AG04450 (cell line): ENCODE measurements at regions not wholly inside any gene's neighbourhood (a gene's known extent, or its start where the extent isn't known, plus 50 kb on each side); places are given as distances from the start of the nearest gene placed in this dataset.

ENCODE experiments used
- CTCF ChIA-PET: fragments of 300-600, 350-600 bp; formaldehyde crosslinking; extraction: SDS; loops from one replicate; lab custom pipeline; 2022; ENCODE audit warnings: antibody characterized with exemption, inconsistent platforms; lab: Charles Lee
- POLR2A ChIA-PET: fragments of 350-600 bp; formaldehyde crosslinking; extraction: SDS; loops from one replicate; lab custom pipeline; 2021; ENCODE audit warnings: antibody characterized with exemption, inconsistent platforms; lab: Yijun Ruan, JAX
- DNase-seq: peaks from one replicate; pipeline ENCODE4 v3.0.0-alpha.2; 2011; ENCODE audit warnings: low read depth, low spot score
- H3K27ac ChIP-seq: one replicate; pipeline ENCODE4 v1.5.1; 2012; ENCODE audit warnings: low read depth, low read length, control low read depth
- H3K27me3 ChIP-seq: one replicate; pipeline ENCODE4 v1.6.0; 2012; ENCODE audit warnings: low read length; ENCODE audit not compliant: control insufficient read depth, insufficient read depth
- H3K4me3 ChIP-seq: 2 replicates; pipeline ENCODE4 v1.5.1; 2011; ENCODE audit warnings: mild to moderate bottlenecking, low read depth, low read length, control low read depth
- H3K9me3 ChIP-seq: 2 replicates; pipeline ENCODE4 v1.5.1; 2012; ENCODE audit warnings: low read length; ENCODE audit not compliant: control insufficient read depth, insufficient read depth
- TF ChIP-seq, protein P1 (sequence below): IDR thresholded peaks from 2 replicates; pipeline ENCODE4 v1.5.1; 2011; ENCODE audit warnings: low read depth, low read length, control low read depth, inconsistent platforms

DNA sequence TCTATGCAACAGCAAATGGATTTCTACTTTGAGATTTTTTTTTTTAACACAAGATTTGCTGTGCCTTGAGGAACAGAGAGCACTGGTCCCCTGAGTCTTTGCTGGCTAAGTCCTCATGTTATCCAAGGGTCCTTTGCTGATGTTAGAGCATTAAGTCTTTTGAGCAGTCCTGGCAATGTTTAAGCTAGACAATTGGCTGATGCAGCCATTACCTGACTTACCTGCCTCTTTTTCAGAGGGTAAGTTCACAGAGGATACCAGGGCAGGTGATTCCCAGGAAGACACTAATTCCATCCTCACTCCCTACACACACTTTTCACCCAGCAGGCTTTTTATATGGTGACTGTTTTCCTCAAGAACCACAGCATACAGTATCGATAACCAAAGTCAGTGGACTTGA lies 337.7 kb downstream of the HDGFL1 start:
- TF ChIP-seq, protein P1, sequence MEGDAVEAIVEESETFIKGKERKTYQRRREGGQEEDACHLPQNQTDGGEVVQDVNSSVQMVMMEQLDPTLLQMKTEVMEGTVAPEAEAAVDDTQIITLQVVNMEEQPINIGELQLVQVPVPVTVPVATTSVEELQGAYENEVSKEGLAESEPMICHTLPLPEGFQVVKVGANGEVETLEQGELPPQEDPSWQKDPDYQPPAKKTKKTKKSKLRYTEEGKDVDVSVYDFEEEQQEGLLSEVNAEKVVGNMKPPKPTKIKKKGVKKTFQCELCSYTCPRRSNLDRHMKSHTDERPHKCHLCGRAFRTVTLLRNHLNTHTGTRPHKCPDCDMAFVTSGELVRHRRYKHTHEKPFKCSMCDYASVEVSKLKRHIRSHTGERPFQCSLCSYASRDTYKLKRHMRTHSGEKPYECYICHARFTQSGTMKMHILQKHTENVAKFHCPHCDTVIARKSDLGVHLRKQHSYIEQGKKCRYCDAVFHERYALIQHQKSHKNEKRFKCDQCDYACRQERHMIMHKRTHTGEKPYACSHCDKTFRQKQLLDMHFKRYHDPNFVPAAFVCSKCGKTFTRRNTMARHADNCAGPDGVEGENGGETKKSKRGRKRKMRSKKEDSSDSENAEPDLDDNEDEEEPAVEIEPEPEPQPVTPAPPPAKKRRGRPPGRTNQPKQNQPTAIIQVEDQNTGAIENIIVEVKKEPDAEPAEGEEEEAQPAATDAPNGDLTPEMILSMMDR, result no peak
- CTCF ChIA-PET, result interaction anchor here (0.5 kb wide), 1 partner anchor 1300 kb away, joined by 3 read pairs; no protein-coding TSS in a partner anchor
- no peak overlapping the region for H3K27ac ChIP-seq

GRCh38 chr6:22910370-22910769 lies 341.0 kb downstream of the HDGFL1 start:
- POLR2A ChIA-PET, result no interaction called here
- no peak for DNase-seq
- Histone ChIP-seq H3K27me3 (no peaks in the 10 kb centered on the region), H3K9me3 (no peaks in the 10 kb centered on the region; the same call in 1 of the 2 replicates), H3K4me3 (no peak overlapping the region), H3K27ac (no peak overlapping the region)
- TF ChIP-seq, protein P1, result no peak
- CTCF ChIA-PET, result no interaction called here

More for the DNA sequence above, 337.7 kb downstream of the HDGFL1 start:
- no peaks in the 10 kb centered on the region for H3K27me3 ChIP-seq
- POLR2A ChIA-PET, result interaction anchor here (0.7 kb wide), 1 partner anchor 386 kb away, joined by 3 read pairs; no protein-coding TSS in a partner anchor
- no peak for DNase-seq
- H3K9me3 ChIP-seq, result no peaks in the 10 kb centered on the region; the same call in 1 of the 2 replicates
- H3K4me3 ChIP-seq, result no peak overlapping the region

DNA sequence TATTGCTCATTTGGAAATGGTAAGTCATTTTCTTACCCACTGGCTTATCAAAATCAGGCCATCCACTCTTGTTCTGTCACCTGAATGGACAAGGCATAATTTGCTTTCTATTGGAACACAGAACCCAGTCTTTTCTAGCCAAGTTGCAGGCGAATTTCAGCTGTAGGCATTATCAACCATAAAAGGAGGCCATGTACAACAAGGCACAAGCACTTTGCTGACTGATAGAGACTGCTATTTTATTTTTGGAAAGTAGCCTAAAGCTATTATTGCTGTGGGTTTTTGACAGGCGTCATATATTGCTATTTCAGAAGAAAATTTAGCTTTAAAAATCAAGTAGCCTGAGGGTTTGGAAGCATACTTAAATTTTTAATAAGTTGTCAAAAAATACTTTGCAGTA lies 344.2 kb downstream of the HDGFL1 start:
- H3K27ac ChIP-seq, result no peak overlapping the region
- CTCF ChIA-PET, result no interaction called here
- H3K9me3 ChIP-seq, result no peaks in the 10 kb centered on the region; the same call in 1 of the 2 replicates
- POLR2A ChIA-PET, result interaction anchor here (0.5 kb wide), 1 partner anchor 1088 kb away, joined by 3 read pairs; no protein-coding TSS in a partner anchor
- H3K4me3 ChIP-seq, result no peak overlapping the region
- TF ChIP-seq, protein P1, result no peak
- no peaks in the 10 kb centered on the region for H3K27me3 ChIP-seq
- no peak for DNase-seq

- Histone ChIP-seq H3K9me3 (no peaks in the 10 kb centered on the region), H3K4me3 (no peak overlapping the region), H3K27me3 (no peaks in the 10 kb centered on the region), H3K27ac (no peak overlapping the region)
- TF ChIP-seq, protein P1, result no peak
- no peak for DNase-seq
- POLR2A ChIA-PET, result no interaction called here
- CTCF ChIA-PET, result no interaction called here
These were observed 348.0 kb downstream of the HDGFL1 start for GRCh38 chr6:22917344-22917743.

DNA sequence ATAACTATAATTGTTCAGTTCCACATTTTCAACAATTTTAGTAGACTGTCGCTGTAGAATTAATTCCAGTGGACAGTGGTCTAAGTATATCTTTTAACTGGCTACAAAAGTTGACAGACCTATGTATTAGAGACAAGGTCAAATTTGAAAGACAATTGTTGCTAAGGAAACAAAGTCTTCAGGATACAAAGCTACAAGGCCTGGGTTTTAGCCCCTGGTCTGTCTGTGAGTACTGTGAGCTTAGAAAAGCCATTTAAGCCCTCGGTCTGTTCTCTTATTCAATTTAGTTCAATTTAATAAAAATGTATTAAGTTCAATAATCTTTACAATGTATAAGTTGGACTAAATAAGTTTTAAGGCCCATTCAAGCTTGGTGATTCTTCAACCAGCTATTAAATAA lies 352.5 kb downstream of the HDGFL1 start:
- H3K4me3 ChIP-seq, result no peak overlapping the region
- ChIA-PET CTCF (no interaction called here), POLR2A (no interaction called here)
- DNase-seq, result no peak
- no peaks in the 10 kb centered on the region for H3K9me3 ChIP-seq
- H3K27ac ChIP-seq, result no peak overlapping the region
- TF ChIP-seq, protein P1, result no peak
- no peaks in the 10 kb centered on the region for H3K27me3 ChIP-seq
